BE2C (cell line): ENCODE measurements at regions not wholly inside any gene's neighbourhood (a gene's known extent, or its start where the extent isn't known, plus 50 kb on each side); places are given as distances from the start of the nearest gene placed in this dataset.

ENCODE experiments used
- DNase-seq: peaks from one replicate; pipeline ENCODE4 v3.0.0-alpha.2; 2020
- H3K27me3 ChIP-seq: fragments of 250-450 bp; sonication (Bioruptor Pico); 2 replicates; pipeline ENCODE4 v1.5.1; 2020; ENCODE audit warnings: mild to moderate bottlenecking
- H3K36me3 ChIP-seq: fragments of 250-450 bp; sonication (Bioruptor Pico); 2 replicates; pipeline ENCODE4 v1.5.1; 2020; ENCODE audit warnings: mild to moderate bottlenecking
- H3K4me1 ChIP-seq: fragments of 250-450 bp; sonication (Bioruptor Pico); 2 replicates; pipeline ENCODE4 v1.5.1; 2020
- H3K4me3 ChIP-seq: 2 replicates; pipeline ENCODE4 v1.5.1; 2011; ENCODE audit warnings: low read depth, low read length
- H3K9me3 ChIP-seq: fragments of 250-450 bp; sonication (Bioruptor Pico); 2 replicates; pipeline ENCODE4 v1.5.1; 2020
- TF ChIP-seq, protein P1 (sequence below): IDR thresholded peaks from 2 replicates; pipeline ENCODE4 v1.5.1; 2012; ENCODE audit warnings: mild to moderate bottlenecking, low read depth, low read length

- Histone ChIP-seq H3K27me3 (no peaks in the 10 kb centered on the region), H3K4me1 (no peaks in the 10 kb centered on the region), H3K9me3 (no peaks in the 10 kb centered on the region), H3K36me3 (no peaks in the 10 kb centered on the region), H3K4me3 (no peak overlapping the region)
- TF ChIP-seq, protein P1, sequence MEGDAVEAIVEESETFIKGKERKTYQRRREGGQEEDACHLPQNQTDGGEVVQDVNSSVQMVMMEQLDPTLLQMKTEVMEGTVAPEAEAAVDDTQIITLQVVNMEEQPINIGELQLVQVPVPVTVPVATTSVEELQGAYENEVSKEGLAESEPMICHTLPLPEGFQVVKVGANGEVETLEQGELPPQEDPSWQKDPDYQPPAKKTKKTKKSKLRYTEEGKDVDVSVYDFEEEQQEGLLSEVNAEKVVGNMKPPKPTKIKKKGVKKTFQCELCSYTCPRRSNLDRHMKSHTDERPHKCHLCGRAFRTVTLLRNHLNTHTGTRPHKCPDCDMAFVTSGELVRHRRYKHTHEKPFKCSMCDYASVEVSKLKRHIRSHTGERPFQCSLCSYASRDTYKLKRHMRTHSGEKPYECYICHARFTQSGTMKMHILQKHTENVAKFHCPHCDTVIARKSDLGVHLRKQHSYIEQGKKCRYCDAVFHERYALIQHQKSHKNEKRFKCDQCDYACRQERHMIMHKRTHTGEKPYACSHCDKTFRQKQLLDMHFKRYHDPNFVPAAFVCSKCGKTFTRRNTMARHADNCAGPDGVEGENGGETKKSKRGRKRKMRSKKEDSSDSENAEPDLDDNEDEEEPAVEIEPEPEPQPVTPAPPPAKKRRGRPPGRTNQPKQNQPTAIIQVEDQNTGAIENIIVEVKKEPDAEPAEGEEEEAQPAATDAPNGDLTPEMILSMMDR: no peak
- DNase-seq: no peak
These were observed 65.5 kb downstream of the ANKRD60 start for GRCh38 chr20:58162986-58163385.

GRCh38 chr20:58161192-58161591 is 67.3 kb downstream of the ANKRD60 start:
- TF ChIP-seq, protein P1: no peak
- Histone ChIP-seq H3K27me3 (no peaks in the 10 kb centered on the region), H3K36me3 (no peaks in the 10 kb centered on the region), H3K4me3 (no peak overlapping the region), H3K4me1 (no peaks in the 10 kb centered on the region), H3K9me3 (no peaks in the 10 kb centered on the region)
- DNase-seq: no peak

GRCh38 chr20:58160451-58161061 is 67.9 kb downstream of the ANKRD60 start:
- H3K9me3 ChIP-seq: no peaks in the 10 kb centered on the region
- DNase-seq: no peak
- no peak overlapping the region for H3K4me3 ChIP-seq
- no peaks in the 10 kb centered on the region for H3K4me1 ChIP-seq
- TF ChIP-seq, protein P1: no peak
- no peaks in the 10 kb centered on the region for H3K27me3 ChIP-seq
- no peaks in the 10 kb centered on the region for H3K36me3 ChIP-seq

- Histone ChIP-seq H3K36me3 (no peaks in the 10 kb centered on the region), H3K9me3 (no peaks in the 10 kb centered on the region), H3K27me3 (no peaks in the 10 kb centered on the region), H3K4me1 (peaks cover 5% of the 10 kb centered on the region), H3K4me3 (no peak overlapping the region)
- TF ChIP-seq, protein P1: no peak
- no peak for DNase-seq
These were observed 73.1 kb downstream of the ANKRD60 start for GRCh38 chr20:58155148-58155925.

GRCh38 chr20:58154113-58154512 is 74.3 kb downstream of the ANKRD60 start:
- H3K4me1 ChIP-seq: peaks cover 15% of the 10 kb centered on the region
- H3K9me3 ChIP-seq: no peaks in the 10 kb centered on the region
- no peaks in the 10 kb centered on the region for H3K36me3 ChIP-seq
- TF ChIP-seq, protein P1: no peak
- H3K4me3 ChIP-seq: no peak overlapping the region
- H3K27me3 ChIP-seq: no peaks in the 10 kb centered on the region
- DNase-seq: no peak

GRCh38 chr20:58153121-58153520 is 75.3 kb downstream of the ANKRD60 start:
- Histone ChIP-seq H3K36me3 (no peaks in the 10 kb centered on the region), H3K27me3 (no peaks in the 10 kb centered on the region), H3K9me3 (no peaks in the 10 kb centered on the region), H3K4me1 (peaks cover 17% of the 10 kb centered on the region), H3K4me3 (no peak overlapping the region)
- TF ChIP-seq, protein P1: no peak
- DNase-seq: no peak
